Right hindlimb (tissue), 1 donor: ENCODE measurements at regions not wholly inside any gene's neighbourhood (a gene's known extent, or its start where the extent isn't known, plus 50 kb on each side); places are given as distances from the start of the nearest gene placed in this dataset.

Source experiments
- DNase-seq: peaks from one replicate; pipeline ENCODE4 v3.0.0-alpha.2; 2018

- DNase-seq: no peak
Observed at GRCh38 chr6:44011350-44011920, 115.8 kb downstream of the MRPL14 start.

GRCh38 chr6:44010411-44011349 is 116.6 kb downstream of the MRPL14 start:
- peak; percentile 33 for DNase-seq

GRCh38 chr6:44009425-44010321 is 117.6 kb downstream of the MRPL14 start:
- DNase-seq: peak; percentile 44

GRCh38 chr6:44008821-44009370 is 118.4 kb downstream of the MRPL14 start:
- DNase-seq: peak; percentile 9

- peak; percentile 12 for DNase-seq
Observed at GRCh38 chr6:44007818-44008621, 119.2 kb downstream of the MRPL14 start.

- DNase-seq: no peak
Observed at GRCh38 chr6:44006872-44007303, 120.4 kb downstream of the MRPL14 start.

GRCh38 chr6:44006123-44006871 is 121.0 kb downstream of the MRPL14 start:
- DNase-seq: no peak

- DNase-seq: no peak
Observed at GRCh38 chr6:44005507-44005903, 121.7 kb downstream of the MRPL14 start.

GRCh38 chr6:44004625-44005506 is 122.4 kb downstream of the MRPL14 start:
- DNase-seq: no peak

GRCh38 chr6:44004136-44004535 is 123.1 kb downstream of the MRPL14 start:
- no peak for DNase-seq

GRCh38 chr6:44003345-44004061 is 123.7 kb downstream of the MRPL14 start:
- no peak for DNase-seq

GRCh38 chr6:44002593-44003344 is 124.5 kb downstream of the MRPL14 start:
- DNase-seq: peak; percentile 73

GRCh38 chr6:44002067-44002592 is 125.1 kb downstream of the MRPL14 start:
- DNase-seq: peak; percentile 55

- no peak for DNase-seq
Observed at GRCh38 chr6:44001318-44002066, 125.8 kb downstream of the MRPL14 start.

GRCh38 chr6:44000164-44000842 is 126.9 kb downstream of the MRPL14 start:
- no peak for DNase-seq

- DNase-seq: peak; percentile 5
Observed at GRCh38 chr6:43999628-44000027, 127.6 kb downstream of the MRPL14 start.
